Mesothelial cell of epicardium (in vitro differentiated cells): ENCODE measurements at regions not wholly inside any gene's neighbourhood (a gene's known extent, or its start where the extent isn't known, plus 50 kb on each side); places are given as distances from the start of the nearest gene placed in this dataset.

ENCODE experiments used
- DNase-seq, 2 experiments: peaks; one replicate each; pipeline ENCODE4 v3.0.0; 2021; ENCODE audit warnings: low spot score in 2 of 2; ENCODE audit not compliant: unreplicated experiment in 2 of 2
- H3K27ac Mint-ChIP-seq: 2 replicates; pipeline ENCODE4 v1.8.0; 2021; ENCODE audit warnings: mixed read lengths
- H3K27me3 Mint-ChIP-seq: 2 replicates; pipeline ENCODE4 v1.8.0; 2021; ENCODE audit warnings: low read depth, mixed read lengths
- H3K36me3 Mint-ChIP-seq: 2 replicates; pipeline ENCODE4 v1.8.0; 2021; ENCODE audit warnings: mixed read lengths
- H3K4me1 Mint-ChIP-seq: 2 replicates; pipeline ENCODE4 v1.8.0; 2021; ENCODE audit warnings: mixed read lengths
- H3K4me3 Mint-ChIP-seq: 2 replicates; pipeline ENCODE4 v1.8.0; 2021; ENCODE audit warnings: mild to moderate bottlenecking, moderate library complexity, mixed read lengths
- H3K9me3 Mint-ChIP-seq: 2 replicates; pipeline ENCODE4 v1.8.0; 2021; ENCODE audit warnings: mixed read lengths
- TF ChIP-seq, protein P1 (sequence below): fragments of 200-600 bp; sonication (generic); IDR thresholded peaks from one replicate; pipeline ENCODE4 v1.5.0; 2021; ENCODE audit warnings: antibody characterized with exemption; ENCODE audit not compliant: unreplicated experiment

DNA sequence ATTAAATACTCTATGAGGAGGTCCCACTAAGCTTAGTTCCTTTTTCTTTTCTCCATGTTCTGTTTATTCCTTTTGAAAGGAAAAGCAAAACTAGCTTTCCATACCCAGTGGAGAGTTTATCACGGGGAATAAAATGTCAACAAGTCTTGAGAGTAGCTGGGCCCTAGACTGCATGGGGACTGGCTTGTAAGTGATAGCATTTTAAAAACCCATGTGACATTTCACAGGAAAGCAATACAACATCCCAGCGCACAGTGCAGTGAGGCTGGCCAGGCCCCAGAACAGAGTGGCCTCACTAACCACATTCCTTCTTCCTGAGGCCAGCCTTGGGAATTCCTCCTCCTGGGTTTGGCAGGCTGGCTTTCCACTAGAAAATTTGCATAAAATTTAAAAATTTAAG is 149.8 kb downstream of the DLEU7 start:
- Mint-ChIP-seq H3K4me3 (no peak overlapping the region), H3K9me3 (no peaks in the 10 kb centered on the region), H3K27ac (peak overlapping the region; percentile 71), H3K36me3 (no peaks in the 10 kb centered on the region), H3K27me3 (no peaks in the 10 kb centered on the region), H3K4me1 (peaks cover 54% of the 10 kb centered on the region)
- DNase-seq, result peak in 1 of 2 experiments; percentile 39
- TF ChIP-seq, protein P1, sequence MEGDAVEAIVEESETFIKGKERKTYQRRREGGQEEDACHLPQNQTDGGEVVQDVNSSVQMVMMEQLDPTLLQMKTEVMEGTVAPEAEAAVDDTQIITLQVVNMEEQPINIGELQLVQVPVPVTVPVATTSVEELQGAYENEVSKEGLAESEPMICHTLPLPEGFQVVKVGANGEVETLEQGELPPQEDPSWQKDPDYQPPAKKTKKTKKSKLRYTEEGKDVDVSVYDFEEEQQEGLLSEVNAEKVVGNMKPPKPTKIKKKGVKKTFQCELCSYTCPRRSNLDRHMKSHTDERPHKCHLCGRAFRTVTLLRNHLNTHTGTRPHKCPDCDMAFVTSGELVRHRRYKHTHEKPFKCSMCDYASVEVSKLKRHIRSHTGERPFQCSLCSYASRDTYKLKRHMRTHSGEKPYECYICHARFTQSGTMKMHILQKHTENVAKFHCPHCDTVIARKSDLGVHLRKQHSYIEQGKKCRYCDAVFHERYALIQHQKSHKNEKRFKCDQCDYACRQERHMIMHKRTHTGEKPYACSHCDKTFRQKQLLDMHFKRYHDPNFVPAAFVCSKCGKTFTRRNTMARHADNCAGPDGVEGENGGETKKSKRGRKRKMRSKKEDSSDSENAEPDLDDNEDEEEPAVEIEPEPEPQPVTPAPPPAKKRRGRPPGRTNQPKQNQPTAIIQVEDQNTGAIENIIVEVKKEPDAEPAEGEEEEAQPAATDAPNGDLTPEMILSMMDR, result no peak

DNA sequence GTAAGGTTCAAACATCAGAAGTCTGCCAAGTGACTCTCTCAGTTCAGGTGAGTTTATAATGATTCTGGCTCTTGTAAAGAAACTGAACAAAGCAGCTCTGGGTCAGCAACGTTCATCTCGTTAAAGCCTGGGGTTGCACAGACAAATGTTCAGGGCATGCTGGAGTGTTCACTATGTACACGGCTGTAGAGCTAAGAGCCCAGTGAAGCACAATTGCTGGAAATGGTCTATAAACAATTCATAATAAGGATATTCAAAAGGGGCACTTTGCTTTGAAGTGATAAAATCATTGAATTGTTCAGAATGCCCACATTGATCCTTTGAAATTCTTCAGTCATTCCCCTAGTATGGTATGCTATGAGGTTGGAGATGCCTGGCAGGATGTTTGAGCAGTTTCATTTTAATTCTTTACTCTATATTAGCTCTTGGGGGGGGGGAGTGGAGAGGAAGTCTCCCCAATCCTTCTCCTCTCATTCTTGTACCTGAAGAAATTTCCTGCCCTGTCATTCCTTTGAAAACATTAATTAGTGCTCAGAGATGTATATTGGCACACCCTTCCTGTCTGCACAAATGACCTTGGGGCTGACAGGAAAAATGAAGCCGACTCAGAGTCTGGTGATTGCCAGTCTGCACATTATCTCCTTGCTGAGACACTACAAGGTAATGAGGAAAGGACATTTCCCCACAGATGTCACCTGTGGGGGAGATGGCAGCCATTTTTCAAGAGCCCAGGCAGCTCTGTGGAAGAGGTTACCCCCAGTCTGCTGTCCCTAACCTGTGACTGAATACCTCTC is 145.5 kb downstream of the DLEU7 start:
- no peaks in the 10 kb centered on the region for H3K36me3 Mint-ChIP-seq
- TF ChIP-seq, protein P1, result no peak
- H3K9me3 Mint-ChIP-seq, result no peaks in the 10 kb centered on the region
- no peak overlapping the region for H3K4me3 Mint-ChIP-seq
- H3K4me1 Mint-ChIP-seq, result peaks cover 47% of the 10 kb centered on the region
- no peaks in the 10 kb centered on the region for H3K27me3 Mint-ChIP-seq
- no peak for DNase-seq
- no peak overlapping the region for H3K27ac Mint-ChIP-seq

DNA sequence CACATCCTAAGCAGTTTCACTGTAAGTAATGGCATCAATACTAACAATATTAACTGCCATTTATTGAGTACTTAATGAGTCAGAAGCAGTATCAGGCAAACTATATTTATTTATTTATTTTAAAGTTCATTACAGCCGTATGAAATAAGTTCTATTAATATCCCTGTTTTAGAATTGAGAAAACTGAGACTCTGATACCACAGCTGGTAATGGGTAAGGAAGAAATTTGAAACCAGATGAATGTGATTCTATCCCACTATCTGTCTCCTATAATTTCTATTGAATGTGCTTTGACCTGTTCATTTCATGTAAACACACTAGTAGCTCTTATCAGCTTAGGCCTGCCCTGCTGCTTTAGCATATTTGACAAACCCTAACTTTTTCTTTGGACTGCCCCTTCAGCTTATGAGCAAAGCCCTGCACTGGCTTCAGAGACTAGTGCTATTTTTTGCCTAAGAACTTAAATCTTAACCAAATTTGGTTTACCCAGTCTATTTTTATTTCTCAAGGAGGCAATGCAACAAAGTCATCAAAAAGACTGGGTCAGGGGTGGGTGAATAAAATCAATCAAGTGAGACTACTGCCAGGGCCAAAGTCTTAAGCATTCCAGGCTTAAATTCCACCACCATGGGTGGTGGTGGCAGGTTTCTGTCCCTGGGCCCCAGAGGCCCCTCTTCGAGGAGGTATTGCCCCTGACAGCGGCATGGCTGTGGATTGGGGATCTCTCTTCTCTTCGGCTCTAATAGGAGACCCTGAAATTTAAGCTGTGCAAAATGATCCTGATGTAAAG is 143.4 kb downstream of the DLEU7 start:
- Mint-ChIP-seq H3K4me3 (no peak overlapping the region), H3K9me3 (no peaks in the 10 kb centered on the region), H3K36me3 (no peaks in the 10 kb centered on the region), H3K27me3 (no peaks in the 10 kb centered on the region), H3K27ac (no peak overlapping the region), H3K4me1 (peaks cover 30% of the 10 kb centered on the region)
- DNase-seq, result no peak
- TF ChIP-seq, protein P1, result no peak

DNA sequence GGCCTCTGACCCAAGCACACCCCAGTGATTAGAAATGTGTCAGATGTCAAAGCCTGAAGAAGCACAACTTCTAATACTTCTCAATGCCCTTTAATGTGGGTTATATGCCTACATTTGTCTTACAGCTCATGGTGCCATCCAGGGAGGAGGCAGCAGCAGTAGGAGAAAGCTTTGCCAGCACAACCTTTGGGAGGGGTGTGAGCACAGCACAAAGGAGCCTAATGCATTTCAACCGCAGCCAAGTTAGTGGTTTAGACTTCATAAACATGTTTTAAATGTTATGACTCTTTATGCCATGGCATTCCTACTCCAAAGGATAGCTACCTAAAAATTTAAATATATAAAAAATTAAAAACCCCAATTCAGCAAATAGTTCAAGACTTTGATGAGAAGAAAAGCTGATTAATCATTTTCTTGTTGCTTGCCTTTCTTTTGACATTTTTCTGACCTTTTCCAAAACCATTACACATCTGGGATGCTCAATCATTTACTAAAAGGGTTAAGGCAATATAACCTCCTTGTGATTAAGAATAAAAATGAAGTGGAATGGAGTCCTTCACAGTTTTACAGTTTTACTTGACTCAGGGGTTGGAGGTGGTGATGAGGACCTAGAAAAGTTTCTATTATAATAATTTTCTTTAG is 142.7 kb downstream of the DLEU7 start:
- no peak for DNase-seq
- H3K36me3 Mint-ChIP-seq, result no peaks in the 10 kb centered on the region
- no peak overlapping the region for H3K27ac Mint-ChIP-seq
- no peaks in the 10 kb centered on the region for H3K27me3 Mint-ChIP-seq
- H3K4me1 Mint-ChIP-seq, result peaks cover 30% of the 10 kb centered on the region
- no peak overlapping the region for H3K4me3 Mint-ChIP-seq
- TF ChIP-seq, protein P1, result no peak
- H3K9me3 Mint-ChIP-seq, result no peaks in the 10 kb centered on the region

DNA sequence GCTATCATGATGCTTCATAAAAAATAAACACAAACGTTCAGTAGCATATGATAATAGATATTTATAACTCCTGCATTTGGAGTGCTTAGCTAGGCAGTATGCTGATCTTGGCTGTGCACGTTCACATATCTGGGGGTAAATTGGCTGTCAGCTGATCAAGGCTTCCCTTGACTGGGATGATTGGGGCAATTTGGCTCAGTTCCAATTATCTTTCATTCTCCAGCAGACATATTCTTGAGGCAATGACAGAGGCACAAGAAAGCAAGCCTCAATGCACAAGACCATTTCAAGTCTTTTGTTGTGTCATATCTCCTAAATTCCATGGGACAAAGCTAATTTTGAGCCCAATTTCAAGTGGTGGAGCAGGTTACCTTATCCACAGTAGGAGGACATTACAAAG is 142.0 kb downstream of the DLEU7 start:
- Mint-ChIP-seq H3K27me3 (no peaks in the 10 kb centered on the region), H3K27ac (no peak overlapping the region), H3K36me3 (no peaks in the 10 kb centered on the region), H3K9me3 (no peaks in the 10 kb centered on the region), H3K4me3 (no peak overlapping the region), H3K4me1 (peaks cover 28% of the 10 kb centered on the region)
- no peak for DNase-seq
- TF ChIP-seq, protein P1, result no peak
